KMS-11 (cell line): ENCODE measurements at regions not wholly inside any gene's neighbourhood (a gene's known extent, or its start where the extent isn't known, plus 50 kb on each side); places are given as distances from the start of the nearest gene placed in this dataset.

Source experiments
- H2AFZ ChIP-seq: fragments of 200-600 bp; sonication (generic); 2 replicates; pipeline ENCODE4 v1.6.1; 2016; ENCODE audit warnings: antibody characterized with exemption, mixed run types, low read depth
- H3K27ac ChIP-seq: fragments of 200-600 bp; sonication (generic); 2 replicates; pipeline ENCODE4 v1.6.1; 2016; ENCODE audit warnings: mild to moderate bottlenecking, mixed run types
- H3K27me3 ChIP-seq: fragments of 200-600 bp; sonication (generic); 2 replicates; pipeline ENCODE4 v1.6.1; 2017; ENCODE audit warnings: mild to moderate bottlenecking, low read depth, mixed run types, moderate library complexity; ENCODE audit not compliant: insufficient read depth
- H3K36me3 ChIP-seq: fragments of 200-600 bp; sonication (generic); 2 replicates; pipeline ENCODE4 v1.6.1; 2017; ENCODE audit warnings: mild to moderate bottlenecking, mixed run types; ENCODE audit not compliant: insufficient read depth
- H3K4me1 ChIP-seq: fragments of 200-600 bp; sonication (generic); 2 replicates; pipeline ENCODE4 v1.6.1; 2016; ENCODE audit warnings: mild to moderate bottlenecking, low read depth, mixed run types; ENCODE audit not compliant: poor library complexity, severe bottlenecking
- H3K4me2 ChIP-seq: fragments of 200-600 bp; sonication (generic); 2 replicates; pipeline ENCODE4 v1.7.0; 2016; ENCODE audit warnings: mild to moderate bottlenecking, mixed run types
- H3K4me3 ChIP-seq: fragments of 200-600 bp; sonication (generic); IDR thresholded peaks from 2 replicates; pipeline ENCODE4 v1.6.1; 2017; ENCODE audit warnings: low read depth, low read length, mixed read lengths; ENCODE audit not compliant: insufficient read depth
- H3K79me2 ChIP-seq: fragments of 200-600 bp; sonication (generic); 2 replicates; pipeline ENCODE4 v1.6.1; 2016; ENCODE audit warnings: low read depth, mixed run types; ENCODE audit not compliant: insufficient read depth
- H3K9ac ChIP-seq: fragments of 200-600 bp; sonication (generic); 2 replicates; pipeline ENCODE4 v1.6.1; 2016; ENCODE audit warnings: mild to moderate bottlenecking, mixed run types
- H4K20me1 ChIP-seq: fragments of 200-600 bp; sonication (generic); 2 replicates; pipeline ENCODE4 v1.6.1; 2016; ENCODE audit warnings: mild to moderate bottlenecking, mixed run types; ENCODE audit not compliant: insufficient read depth
- CTCF ChIP-seq: fragments of 200-600 bp; sonication (generic); conservative IDR thresholded peaks from 2 replicates; pipeline ENCODE4 v1.6.1; 2017; ENCODE audit warnings: low read depth, mild to moderate bottlenecking, antibody characterized with exemption, low read length, moderate library complexity, mixed read lengths

- Histone ChIP-seq H3K36me3 (no peaks in the 10 kb centered on the region), H3K79me2 (no peaks in the 10 kb centered on the region), H3K4me1 (no peaks in the 10 kb centered on the region), H3K4me2 (no peak overlapping the region), H3K4me3 (no peak overlapping the region), H2AFZ (no peak overlapping the region), H3K27ac (no peak overlapping the region), H3K27me3 (no peaks in the 10 kb centered on the region), H4K20me1 (no peaks in the 10 kb centered on the region), H3K9ac (no peak overlapping the region)
- TF ChIP-seq CTCF = no peak
Observed at GRCh38 chr5:21654556-21654955, 1198.6 kb downstream of the CDH12 start.

- TF ChIP-seq CTCF = no peak
- Histone ChIP-seq H3K27me3 (no peaks in the 10 kb centered on the region), H3K36me3 (no peaks in the 10 kb centered on the region), H3K4me1 (no peaks in the 10 kb centered on the region), H4K20me1 (no peaks in the 10 kb centered on the region), H3K9ac (no peak overlapping the region), H3K4me3 (no peak overlapping the region), H3K79me2 (no peaks in the 10 kb centered on the region), H2AFZ (no peak overlapping the region), H3K4me2 (no peak overlapping the region), H3K27ac (no peak overlapping the region)
Observed at GRCh38 chr5:21649969-21650368, 1203.2 kb downstream of the CDH12 start.

GRCh38 chr5:21646469-21646868 lies 1206.7 kb downstream of the CDH12 start:
- Histone ChIP-seq H2AFZ (no peak overlapping the region), H3K4me1 (no peaks in the 10 kb centered on the region), H4K20me1 (no peaks in the 10 kb centered on the region), H3K36me3 (no peaks in the 10 kb centered on the region), H3K27me3 (no peaks in the 10 kb centered on the region), H3K4me2 (no peak overlapping the region), H3K79me2 (no peaks in the 10 kb centered on the region), H3K9ac (no peak overlapping the region), H3K27ac (no peak overlapping the region), H3K4me3 (no peak overlapping the region)
- no peak for TF ChIP-seq CTCF

DNA sequence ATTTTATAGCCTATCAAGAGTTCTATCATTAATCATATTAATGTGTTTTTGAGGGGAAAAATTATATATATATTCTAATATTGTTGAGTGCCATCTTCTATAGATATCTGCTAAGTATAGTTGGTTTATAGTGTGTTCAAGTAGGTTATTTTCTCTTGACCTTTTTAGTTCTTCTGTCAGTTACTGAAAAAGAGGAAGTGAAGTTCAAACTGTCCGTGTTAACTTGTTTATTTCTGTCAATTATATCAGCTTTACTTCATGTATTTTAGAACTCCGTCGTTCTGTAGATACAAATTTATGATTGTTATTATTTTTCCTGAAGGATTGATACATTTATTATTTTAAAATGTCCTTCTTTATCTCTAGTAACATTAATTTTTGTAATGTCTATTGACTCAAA lies 1209.1 kb downstream of the CDH12 start:
- no peaks in the 10 kb centered on the region for H3K27me3 ChIP-seq
- H3K4me1 ChIP-seq = no peaks in the 10 kb centered on the region
- no peaks in the 10 kb centered on the region for H3K79me2 ChIP-seq
- no peak overlapping the region for H3K4me3 ChIP-seq
- H3K9ac ChIP-seq = no peak overlapping the region
- no peaks in the 10 kb centered on the region for H3K36me3 ChIP-seq
- no peak overlapping the region for H2AFZ ChIP-seq
- H3K4me2 ChIP-seq = no peak overlapping the region
- no peak overlapping the region for H3K27ac ChIP-seq
- no peak for TF ChIP-seq CTCF
- H4K20me1 ChIP-seq = no peaks in the 10 kb centered on the region

DNA sequence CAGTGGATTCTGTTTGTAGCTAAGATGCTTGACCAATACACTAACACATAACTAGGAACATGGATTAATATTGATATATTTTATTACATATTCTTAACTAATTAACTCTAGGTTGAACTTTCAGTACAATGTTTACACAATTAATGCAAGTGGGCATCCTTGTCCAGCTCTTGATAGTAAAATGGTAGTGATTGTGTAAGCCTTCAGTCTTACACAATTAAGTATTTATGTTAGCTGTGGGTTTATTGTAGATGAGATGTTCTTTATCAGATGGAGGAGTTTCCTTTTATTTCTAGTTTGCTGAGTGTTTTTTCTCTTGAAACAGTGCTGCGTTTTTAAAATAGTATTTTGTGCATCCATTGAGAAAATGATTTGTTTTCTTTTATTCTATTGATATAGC lies 1210.8 kb downstream of the CDH12 start:
- H3K27me3 ChIP-seq = no peaks in the 10 kb centered on the region
- H3K4me2 ChIP-seq = no peak overlapping the region
- no peak overlapping the region for H3K27ac ChIP-seq
- H2AFZ ChIP-seq = no peak overlapping the region
- H3K9ac ChIP-seq = no peak overlapping the region
- TF ChIP-seq CTCF = no peak
- H3K79me2 ChIP-seq = no peaks in the 10 kb centered on the region
- no peaks in the 10 kb centered on the region for H3K36me3 ChIP-seq
- no peaks in the 10 kb centered on the region for H3K4me1 ChIP-seq
- no peaks in the 10 kb centered on the region for H4K20me1 ChIP-seq
- H3K4me3 ChIP-seq = no peak overlapping the region
